ENCODE measurements at regions not wholly inside any gene's neighbourhood (a gene's known extent, or its start where the extent isn't known, plus 50 kb on each side); places are given as distances from the start of the nearest gene placed in this dataset.

- H3K27ac ChIP-seq: no peak overlapping the region
- TF ChIP-seq, protein P1, sequence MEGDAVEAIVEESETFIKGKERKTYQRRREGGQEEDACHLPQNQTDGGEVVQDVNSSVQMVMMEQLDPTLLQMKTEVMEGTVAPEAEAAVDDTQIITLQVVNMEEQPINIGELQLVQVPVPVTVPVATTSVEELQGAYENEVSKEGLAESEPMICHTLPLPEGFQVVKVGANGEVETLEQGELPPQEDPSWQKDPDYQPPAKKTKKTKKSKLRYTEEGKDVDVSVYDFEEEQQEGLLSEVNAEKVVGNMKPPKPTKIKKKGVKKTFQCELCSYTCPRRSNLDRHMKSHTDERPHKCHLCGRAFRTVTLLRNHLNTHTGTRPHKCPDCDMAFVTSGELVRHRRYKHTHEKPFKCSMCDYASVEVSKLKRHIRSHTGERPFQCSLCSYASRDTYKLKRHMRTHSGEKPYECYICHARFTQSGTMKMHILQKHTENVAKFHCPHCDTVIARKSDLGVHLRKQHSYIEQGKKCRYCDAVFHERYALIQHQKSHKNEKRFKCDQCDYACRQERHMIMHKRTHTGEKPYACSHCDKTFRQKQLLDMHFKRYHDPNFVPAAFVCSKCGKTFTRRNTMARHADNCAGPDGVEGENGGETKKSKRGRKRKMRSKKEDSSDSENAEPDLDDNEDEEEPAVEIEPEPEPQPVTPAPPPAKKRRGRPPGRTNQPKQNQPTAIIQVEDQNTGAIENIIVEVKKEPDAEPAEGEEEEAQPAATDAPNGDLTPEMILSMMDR (conservative IDR thresholded peaks at IDR 0.05): no peak
Observed at GRCh38 chr16:60331168-60331567, 1597.1 kb upstream of the GOT2 start.

GRCh38 chr16:60329108-60329507, 1595.0 kb upstream of the GOT2 start:
- no peak overlapping the region for H3K27ac ChIP-seq

GRCh38 chr16:60328152-60328551, 1594.0 kb upstream of the GOT2 start:
- H3K27ac ChIP-seq: no peak overlapping the region
- TF ChIP-seq, protein P1 (conservative IDR thresholded peaks at IDR 0.05): no peak

More at GRCh38 chr16:60329108-60329507, 1595.0 kb upstream of the GOT2 start:
- TF ChIP-seq, protein P1 (conservative IDR thresholded peaks at IDR 0.05): no peak

DNA sequence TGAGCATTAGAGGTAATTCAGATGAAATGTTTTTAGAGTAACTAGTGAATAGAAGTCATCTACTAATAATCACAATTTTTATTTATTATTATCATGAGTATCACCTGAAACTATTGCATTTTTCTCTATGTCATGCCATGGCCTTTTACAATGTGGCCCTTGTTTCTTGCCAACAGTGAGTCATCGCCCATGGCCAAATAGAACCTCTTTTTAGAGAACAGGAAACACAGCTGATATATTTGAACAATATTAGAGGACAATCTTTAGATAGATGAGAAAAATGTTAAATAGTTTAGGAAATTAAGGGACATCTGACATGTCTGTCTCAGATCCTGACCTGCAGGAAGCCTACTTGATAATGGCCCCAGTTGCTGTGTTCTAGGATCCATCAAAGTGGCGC, 1584.4 kb upstream of the GOT2 start:
- TF ChIP-seq, protein P1 (conservative IDR thresholded peaks at IDR 0.05): no peak
- H3K27ac ChIP-seq: no peak overlapping the region

DNA sequence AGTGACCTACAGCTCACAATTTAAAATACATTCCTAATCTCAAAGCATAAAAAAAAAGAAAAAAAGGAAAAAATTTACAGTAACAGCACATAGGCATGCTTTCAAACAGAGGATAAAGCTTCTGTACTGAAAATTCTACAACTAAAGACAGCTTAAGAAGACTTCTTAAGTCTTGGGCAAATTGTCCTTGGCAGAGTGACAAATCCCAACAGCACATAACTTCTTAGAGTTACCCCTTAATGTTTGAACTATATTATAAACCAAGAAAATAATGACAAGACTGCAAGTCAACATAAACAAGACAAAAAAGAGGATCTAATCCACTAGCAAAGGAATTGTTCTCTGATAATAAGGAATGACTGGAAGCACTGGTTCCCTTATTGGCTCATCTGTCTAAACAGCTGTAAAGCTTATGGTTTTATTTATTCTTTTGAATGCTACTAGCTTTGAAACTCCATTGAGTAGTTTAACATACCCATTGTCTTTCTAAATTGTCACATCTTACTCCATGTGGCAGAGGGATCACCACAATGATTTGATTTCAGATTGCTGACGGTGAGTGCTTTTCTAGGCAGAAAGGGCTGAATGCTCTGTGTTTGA, 1576.8 kb upstream of the GOT2 start:
- H3K27ac ChIP-seq: no peak overlapping the region
- TF ChIP-seq, protein P1 (conservative IDR thresholded peaks at IDR 0.05): no peak

GRCh38 chr16:60304720-60305119, 1570.6 kb upstream of the GOT2 start:
- no peak overlapping the region for H3K27ac ChIP-seq
- TF ChIP-seq, protein P1 (conservative IDR thresholded peaks at IDR 0.05): no peak

DNA sequence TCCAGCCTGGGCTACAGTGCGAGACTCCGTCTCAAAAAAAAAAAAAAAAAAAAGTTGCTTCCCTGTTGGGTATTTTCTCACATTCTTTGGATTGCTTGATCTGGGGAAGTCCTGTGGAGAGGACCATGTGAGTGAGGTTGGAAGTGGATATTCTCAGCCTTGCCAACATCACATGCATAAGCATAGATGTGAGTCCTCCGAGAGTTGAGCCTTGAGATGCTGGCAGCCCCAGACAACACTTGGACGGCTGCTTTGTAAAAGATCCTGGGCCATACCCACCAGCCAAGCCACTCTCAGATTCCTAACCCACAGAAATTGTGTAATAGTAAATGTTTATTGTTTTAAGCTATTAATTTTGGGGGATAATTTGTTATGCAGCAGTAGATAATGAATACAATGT, 1570.0 kb upstream of the GOT2 start:
- H3K27ac ChIP-seq: no peak overlapping the region
- TF ChIP-seq, protein P1 (conservative IDR thresholded peaks at IDR 0.05): no peak
